Urinary bladder (tissue), 3 donors: ENCODE measurements at regions not wholly inside any gene's neighbourhood (a gene's known extent, or its start where the extent isn't known, plus 50 kb on each side); places are given as distances from the start of the nearest gene placed in this dataset.

Experiments
- DNase-seq: peaks from one replicate; pipeline ENCODE4 v3.0.0-alpha.2; 2015; ENCODE audit errors: extremely low spot score
- H3K27ac ChIP-seq: one replicate; pipeline ENCODE4 v1.5.1; 2013; ENCODE audit warnings: low read depth, mild to moderate bottlenecking, moderate library complexity
- H3K36me3 ChIP-seq: one replicate; pipeline ENCODE4 v1.6.1; 2013; ENCODE audit warnings: mild to moderate bottlenecking, moderate library complexity; ENCODE audit not compliant: insufficient read depth
- H3K4me1 ChIP-seq: one replicate; pipeline ENCODE4 v1.6.1; 2013; ENCODE audit warnings: mild to moderate bottlenecking, moderate library complexity; ENCODE audit not compliant: insufficient read depth
- H3K4me3 ChIP-seq: one replicate; pipeline ENCODE4 v1.5.1; 2013; ENCODE audit warnings: low read depth, low read length
- WGBS: extraction: QIAGEN DNeasy Blood & Tissue Kit; methylation state at CpG from one replicate; pipeline ENCODE4 v1.1.7; 2013; 5-methylcytosine and 5-hydroxymethylcytosine counted together
- donor health status: healthy with polysubstance abuse.
- donor health status: healthy.

GRCh38 chr10:120272350-120272749, 184.7 kb upstream of the PLPP4 start:
- no peak for DNase-seq
- H3K27ac ChIP-seq = no peak overlapping the region
- WGBS = 94% methylated on average over 2 of the region's 2 CpGs
- no peaks in the 10 kb centered on the region for H3K4me1 ChIP-seq
- no peaks in the 10 kb centered on the region for H3K36me3 ChIP-seq
- H3K4me3 ChIP-seq = no peak overlapping the region

- WGBS = 24% methylated on average over 1 of the region's 1 CpG
- Histone ChIP-seq H3K36me3 (no peaks in the 10 kb centered on the region), H3K27ac (no peak overlapping the region), H3K4me3 (no peak overlapping the region), H3K4me1 (no peaks in the 10 kb centered on the region)
- DNase-seq = no peak
These were observed 179.0 kb upstream of the PLPP4 start for GRCh38 chr10:120278069-120278468.

GRCh38 chr10:120279196-120279595, 177.8 kb upstream of the PLPP4 start:
- no peak for DNase-seq
- Histone ChIP-seq H3K4me1 (no peaks in the 10 kb centered on the region), H3K4me3 (no peak overlapping the region), H3K27ac (no peak overlapping the region), H3K36me3 (no peaks in the 10 kb centered on the region)
- 91% methylated on average over 1 of the region's 1 CpG for WGBS

- H3K4me3 ChIP-seq = no peak overlapping the region
- H3K27ac ChIP-seq = no peak overlapping the region
- H3K4me1 ChIP-seq = no peaks in the 10 kb centered on the region
- no peaks in the 10 kb centered on the region for H3K36me3 ChIP-seq
- no peak for DNase-seq
- whole genome bisulfite sequencing = 84% methylated on average over 8 of the region's 8 CpGs
These were observed 174.6 kb upstream of the PLPP4 start for GRCh38 chr10:120282421-120282820.

- no peaks in the 10 kb centered on the region for H3K36me3 ChIP-seq
- H3K4me1 ChIP-seq = no peaks in the 10 kb centered on the region
- H3K4me3 ChIP-seq = no peak overlapping the region
- WGBS = 48% methylated on average over 6 of the region's 6 CpGs
- H3K27ac ChIP-seq = no peak overlapping the region
- DNase-seq = no peak
These were observed 174.1 kb upstream of the PLPP4 start for GRCh38 chr10:120282846-120283492.

GRCh38 chr10:120285408-120285807, 171.6 kb upstream of the PLPP4 start:
- no peak overlapping the region for H3K27ac ChIP-seq
- H3K4me1 ChIP-seq = no peaks in the 10 kb centered on the region
- 78% methylated on average over 6 of the region's 6 CpGs for WGBS
- no peaks in the 10 kb centered on the region for H3K36me3 ChIP-seq
- H3K4me3 ChIP-seq = no peak overlapping the region
- no peak for DNase-seq

- no peaks in the 10 kb centered on the region for H3K36me3 ChIP-seq
- H3K4me1 ChIP-seq = no peaks in the 10 kb centered on the region
- no peak overlapping the region for H3K27ac ChIP-seq
- DNase-seq = no peak
- no peak overlapping the region for H3K4me3 ChIP-seq
- WGBS = 73% methylated on average over 3 of the region's 3 CpGs
These were observed 170.7 kb upstream of the PLPP4 start for GRCh38 chr10:120286280-120286679.

GRCh38 chr10:120300513-120300912, 156.5 kb upstream of the PLPP4 start:
- DNase-seq = no peak
- WGBS = 55% methylated on average over 5 of the region's 5 CpGs
- Histone ChIP-seq H3K36me3 (no peaks in the 10 kb centered on the region), H3K27ac (no peak overlapping the region), H3K4me3 (no peak overlapping the region), H3K4me1 (no peaks in the 10 kb centered on the region)

GRCh38 chr10:120308589-120308988, 148.4 kb upstream of the PLPP4 start:
- no peak for DNase-seq
- 52% methylated on average over 3 of the region's 3 CpGs for WGBS
- Histone ChIP-seq H3K27ac (no peak overlapping the region), H3K4me1 (no peaks in the 10 kb centered on the region), H3K4me3 (no peak overlapping the region), H3K36me3 (no peaks in the 10 kb centered on the region)

GRCh38 chr10:120313715-120314114, 143.3 kb upstream of the PLPP4 start:
- Histone ChIP-seq H3K27ac (no peak overlapping the region), H3K4me3 (no peak overlapping the region), H3K36me3 (no peaks in the 10 kb centered on the region), H3K4me1 (no peaks in the 10 kb centered on the region)
- no peak for DNase-seq
- 86% methylated on average over 2 of the region's 2 CpGs for WGBS

- DNase-seq = no peak
- 54% methylated on average over 1 of the region's 1 CpG for WGBS
- Histone ChIP-seq H3K27ac (no peak overlapping the region), H3K4me1 (no peaks in the 10 kb centered on the region), H3K36me3 (no peaks in the 10 kb centered on the region), H3K4me3 (no peak overlapping the region)
These were observed 142.6 kb upstream of the PLPP4 start for GRCh38 chr10:120314442-120314841.

GRCh38 chr10:120318862-120319261, 138.2 kb upstream of the PLPP4 start:
- WGBS = 60% methylated on average over 3 of the region's 3 CpGs

GRCh38 chr10:120327675-120328074, 129.4 kb upstream of the PLPP4 start:
- WGBS = 8% methylated on average over 3 of the region's 3 CpGs
- no peak overlapping the region for H3K27ac ChIP-seq
- DNase-seq = no peak
- H3K4me1 ChIP-seq = no peaks in the 10 kb centered on the region
- no peak overlapping the region for H3K4me3 ChIP-seq
- H3K36me3 ChIP-seq = no peaks in the 10 kb centered on the region

More at GRCh38 chr10:120318862-120319261, 138.2 kb upstream of the PLPP4 start:
- Histone ChIP-seq H3K27ac (no peak overlapping the region), H3K4me1 (no peaks in the 10 kb centered on the region), H3K4me3 (no peak overlapping the region), H3K36me3 (no peaks in the 10 kb centered on the region)
- DNase-seq = no peak

- no peaks in the 10 kb centered on the region for H3K36me3 ChIP-seq
- H3K4me3 ChIP-seq = no peak overlapping the region
- WGBS = 63% methylated on average over 3 of the region's 3 CpGs
- no peak for DNase-seq
- H3K27ac ChIP-seq = no peak overlapping the region
- H3K4me1 ChIP-seq = no peaks in the 10 kb centered on the region
These were observed 128.4 kb upstream of the PLPP4 start for GRCh38 chr10:120328647-120329046.

GRCh38 chr10:120335553-120335952, 121.5 kb upstream of the PLPP4 start:
- Histone ChIP-seq H3K27ac (no peak overlapping the region), H3K4me3 (no peak overlapping the region), H3K36me3 (no peaks in the 10 kb centered on the region), H3K4me1 (no peaks in the 10 kb centered on the region)
- DNase-seq = no peak
- 79% methylated on average over 3 of the region's 3 CpGs for WGBS
